CD4-positive, alpha-beta T cell (primary cell): ENCODE measurements at regions not wholly inside any gene's neighbourhood (a gene's known extent, or its start where the extent isn't known, plus 50 kb on each side); places are given as distances from the start of the nearest gene placed in this dataset.

Experiments used
- ATAC-seq: fragments of 200-7000 bp; cut with Tn5 transposase; one replicate; pipeline ENCODE4 v1.10.0; 2022; ENCODE audit warnings: mild to moderate bottlenecking; ENCODE audit not compliant: poor library complexity
- CTCF ChIA-PET: fragments of 350-600 bp; sonication (Branson Sonifier 250); formaldehyde crosslinking; loops from one replicate; lab custom pipeline; 2021; ENCODE audit warnings: antibody characterized with exemption, inconsistent platforms; lab: Charles Lee
- POLR2A ChIA-PET: fragments of 350-600 bp; sonication (Branson Sonifier 250); formaldehyde crosslinking; loops from one replicate; lab custom pipeline; 2021; ENCODE audit warnings: antibody characterized with exemption, inconsistent platforms; lab: Charles Lee
- DNase-seq, 14 experiments: peaks; one replicate each; pipeline ENCODE4 v3.0.0-alpha.2; 2013 to 2020; ENCODE audit warnings: mixed read lengths in 2 of 14
- H3K27ac ChIP-seq, 2 donors: one replicate each; pipeline versions ENCODE4 v1.5.1 to v1.7.0; 2013; ENCODE audit warnings: low read length in 2 of 2, low read depth in 1 of 2, mild to moderate bottlenecking in 1 of 2
- H3K27me3 ChIP-seq, 2 experiments: 1 replicate in 1 of 2; 2 replicates in 1 of 2; pipeline versions ENCODE4 v1.6.1 to v1.7.0; 2013; ENCODE audit warnings: low read length in 2 of 2, control low read depth in 1 of 2, mild to moderate bottlenecking in 1 of 2, moderate library complexity in 1 of 2; ENCODE audit not compliant: insufficient read depth in 2 of 2, control insufficient read depth in 1 of 2
- H3K36me3 ChIP-seq: one replicate; pipeline ENCODE4 v1.6.1; 2013; ENCODE audit warnings: low read length, control low read depth; ENCODE audit not compliant: insufficient read depth
- H3K4me1 ChIP-seq: one replicate; pipeline ENCODE4 v1.6.1; 2013; ENCODE audit warnings: low read length, control low read depth; ENCODE audit not compliant: insufficient read depth
- H3K4me3 ChIP-seq: one replicate; pipeline ENCODE4 v1.5.1; 2013; ENCODE audit warnings: mild to moderate bottlenecking, low read length, moderate library complexity
- H3K9me3 ChIP-seq, 2 experiments: 1 replicate in 1 of 2; 2 replicates in 1 of 2; pipeline versions ENCODE4 v1.6.1 to v1.7.0; 2013; ENCODE audit warnings: low read length in 2 of 2, mild to moderate bottlenecking in 2 of 2, control low read depth in 1 of 2, moderate library complexity in 1 of 2; ENCODE audit not compliant: control insufficient read depth in 1 of 2, insufficient read depth in 1 of 2
- H3K27ac Mint-ChIP-seq: one replicate; pipeline ENCODE4 v1.8.0; 2020; ENCODE audit warnings: mixed read lengths
- H3K27me3 Mint-ChIP-seq: one replicate; pipeline ENCODE4 v1.8.0; 2021; ENCODE audit warnings: mixed read lengths
- H3K36me3 Mint-ChIP-seq: one replicate; pipeline ENCODE4 v1.8.0; 2021; ENCODE audit warnings: low read depth, mixed read lengths
- H3K4me1 Mint-ChIP-seq: one replicate; pipeline ENCODE4 v1.8.0; 2021; ENCODE audit warnings: low read depth, mixed read lengths
- H3K4me3 Mint-ChIP-seq: one replicate; pipeline ENCODE4 v1.8.0; 2020; ENCODE audit warnings: mild to moderate bottlenecking, mixed read lengths
- H3K9me3 Mint-ChIP-seq: one replicate; pipeline ENCODE4 v1.8.0; 2020; ENCODE audit warnings: mixed read lengths
- CTCF ChIP-seq: fragments of 200-600 bp; IDR thresholded peaks from one replicate; pipeline ENCODE4 v1.8.0; 2022; ENCODE audit warnings: antibody characterized with exemption, mild to moderate bottlenecking
- intact Hi-C, 2 experiments: fragments of 100-400 bp; cut with DNase I in 1 of 2; cut with micrococcal nuclease in 1 of 2; formaldehyde crosslinking; loops; one replicate each; pipeline versions ENCODE4 v1.15.1 to v1.9.0; 2023 to 2025; cut with DNase I, micrococcal nuclease

GRCh38 chr2:180122874-180123273 is 115.8 kb upstream of the CWC22 start:
- no peak overlapping the region for H3K4me3 Mint-ChIP-seq
- no peak overlapping the region for H3K27ac Mint-ChIP-seq
- no peaks in the 10 kb centered on the region for H3K36me3 Mint-ChIP-seq
- Histone ChIP-seq H3K4me1 (no peaks in the 10 kb centered on the region), H3K9me3 (no peaks in the 10 kb centered on the region), H3K27ac (no peak overlapping the region), H3K27me3 (peaks cover 0 to 13% of the 10 kb centered on the region in 2 experiments), H3K36me3 (no peaks in the 10 kb centered on the region), H3K4me3 (no peak overlapping the region)
- ChIA-PET CTCF (interaction anchor here (1.9 kb wide), 1 partner anchor 935 kb away, joined by 11 read pairs; no protein-coding TSS in a partner anchor), POLR2A (no interaction called here)
- intact Hi-C loops: loop anchor here in 1 of 2 experiments (10.0 kb wide), 2 partner anchors 1342 to 1782 kb away; no protein-coding TSS in a partner anchor
- H3K27me3 Mint-ChIP-seq: peaks cover 18% of the 10 kb centered on the region
- ATAC-seq: no peak
- TF ChIP-seq CTCF: no peak
- peaks cover 5% of the 10 kb centered on the region for H3K4me1 Mint-ChIP-seq
- no peak for DNase-seq
- no peaks in the 10 kb centered on the region for H3K9me3 Mint-ChIP-seq

GRCh38 chr2:180115675-180116074 is 108.6 kb upstream of the CWC22 start:
- Histone ChIP-seq H3K4me3 (no peak overlapping the region), H3K9me3 (no peaks in the 10 kb centered on the region), H3K4me1 (no peaks in the 10 kb centered on the region), H3K36me3 (no peaks in the 10 kb centered on the region), H3K27me3 (peaks cover 0 to 3% of the 10 kb centered on the region in 2 experiments), H3K27ac (no peak overlapping the region)
- ChIA-PET CTCF (no interaction called here), POLR2A (no interaction called here)
- DNase-seq (no peak), ATAC-seq (no peak)
- H3K27me3 Mint-ChIP-seq: peaks cover 13% of the 10 kb centered on the region
- TF ChIP-seq CTCF: no peak
- H3K36me3 Mint-ChIP-seq: no peaks in the 10 kb centered on the region
- H3K4me1 Mint-ChIP-seq: no peaks in the 10 kb centered on the region
- no peak overlapping the region for H3K4me3 Mint-ChIP-seq
- intact Hi-C loops: no loop called here
- no peak overlapping the region for H3K27ac Mint-ChIP-seq
- no peaks in the 10 kb centered on the region for H3K9me3 Mint-ChIP-seq

- H3K27me3 Mint-ChIP-seq: peaks cover 13% of the 10 kb centered on the region
- intact Hi-C loops: no loop called here
- no peak overlapping the region for H3K4me3 ChIP-seq
- H3K4me1 Mint-ChIP-seq: no peaks in the 10 kb centered on the region
- TF ChIP-seq CTCF: no peak
- ChIA-PET CTCF (no interaction called here), POLR2A (no interaction called here)
- no peaks in the 10 kb centered on the region for H3K27me3 ChIP-seq
- DNase-seq: no peak
- H3K36me3 Mint-ChIP-seq: no peaks in the 10 kb centered on the region
- H3K9me3 ChIP-seq: no peaks in the 10 kb centered on the region
- no peak overlapping the region for H3K27ac ChIP-seq
- no peak overlapping the region for H3K27ac Mint-ChIP-seq
- H3K9me3 Mint-ChIP-seq: no peaks in the 10 kb centered on the region
- H3K4me1 ChIP-seq: no peaks in the 10 kb centered on the region
- no peak for ATAC-seq
- H3K36me3 ChIP-seq: no peaks in the 10 kb centered on the region
- no peak overlapping the region for H3K4me3 Mint-ChIP-seq
These were observed 108.2 kb upstream of the CWC22 start for GRCh38 chr2:180115269-180115668.
